Caco-2 (cell line): ENCODE measurements at regions not wholly inside any gene's neighbourhood (a gene's known extent, or its start where the extent isn't known, plus 50 kb on each side); places are given as distances from the start of the nearest gene placed in this dataset.

ENCODE experiments used
- BruUV-seq: library from RNA; stranded (reverse); fragments of 400-500 nt; replicated peaks from 2 replicates; lab custom pipeline; 2021; lab: Mats Ljungman, UMichigan
- CTCF ChIA-PET: fragments of 300-600 bp; sonication (Branson Sonifier 250); formaldehyde crosslinking; loops from one replicate; lab custom pipeline; 2022; ENCODE audit warnings: antibody characterized with exemption; lab: Charles Lee
- POLR2A ChIA-PET: fragments of 300-600 bp; sonication (Branson Sonifier 250); formaldehyde crosslinking; loops from one replicate; lab custom pipeline; 2022; ENCODE audit warnings: antibody characterized with exemption; lab: Charles Lee
- DNase-seq, 2 experiments: peaks; one replicate each; pipeline versions ENCODE4 v3.0.0 to v3.0.0-alpha.2; 2020 to 2022
- H3K27me3 ChIP-seq: replicated peaks from 2 replicates; pipeline ENCODE4 v1.6.0; 2011; ENCODE audit warnings: low read length; ENCODE audit not compliant: control insufficient read depth, insufficient read depth
- H3K36me3 ChIP-seq: 2 replicates; pipeline ENCODE4 v1.5.1; 2011; ENCODE audit warnings: low read length; ENCODE audit not compliant: control insufficient read depth, insufficient read depth
- H3K4me1 ChIP-seq: fragments of 250-450 bp; sonication (Bioruptor Pico); 2 replicates; pipeline ENCODE4 v1.5.1; 2020; ENCODE audit warnings: mild to moderate bottlenecking
- H3K4me3 ChIP-seq: 2 replicates; pipeline ENCODE4 v1.5.1; 2011; ENCODE audit warnings: low read depth, mild to moderate bottlenecking, control low read depth, low read length
- H3K9me3 ChIP-seq: fragments of 250-450 bp; sonication (Bioruptor Pico); 2 replicates; pipeline ENCODE4 v1.5.1; 2020; ENCODE audit warnings: mild to moderate bottlenecking, moderate library complexity
- H3K27ac Mint-ChIP-seq: one replicate; pipeline ENCODE4 v1.8.0; 2022; ENCODE audit warnings: mixed read lengths; ENCODE audit not compliant: unreplicated experiment
- H3K27me3 Mint-ChIP-seq: one replicate; pipeline ENCODE4 v1.8.0; 2022; ENCODE audit warnings: mixed read lengths; ENCODE audit not compliant: insufficient read depth, unreplicated experiment
- H3K36me3 Mint-ChIP-seq: one replicate; pipeline ENCODE4 v1.8.0; 2022; ENCODE audit warnings: mild to moderate bottlenecking, mixed read lengths; ENCODE audit not compliant: insufficient read depth, unreplicated experiment
- H3K4me1 Mint-ChIP-seq: one replicate; pipeline ENCODE4 v1.8.0; 2022; ENCODE audit warnings: low read depth, mixed read lengths; ENCODE audit not compliant: unreplicated experiment
- H3K4me3 Mint-ChIP-seq: one replicate; pipeline ENCODE4 v1.8.0; 2022; ENCODE audit warnings: mild to moderate bottlenecking, moderate library complexity, mixed read lengths; ENCODE audit not compliant: unreplicated experiment
- H3K9me3 Mint-ChIP-seq: one replicate; pipeline ENCODE4 v1.8.0; 2022; ENCODE audit warnings: mixed read lengths; ENCODE audit not compliant: unreplicated experiment
- CTCF ChIP-seq, 2 experiments: fragments of 200-600 bp in 1 of 2; IDR thresholded peaks; 1 replicate in 1 of 2; 2 replicates in 1 of 2; pipeline versions ENCODE4 v1.5.1 to v1.8.0; 2011 to 2022; ENCODE audit warnings: antibody characterized with exemption in 1 of 2, control low read depth in 1 of 2, inconsistent platforms in 1 of 2, low read depth in 1 of 2, low read length in 1 of 2, mild to moderate bottlenecking in 1 of 2, moderate library complexity in 1 of 2; ENCODE audit not compliant: insufficient read depth in 1 of 2, severe bottlenecking in 1 of 2, unreplicated experiment in 1 of 2
- intact Hi-C: fragments of 100-400 bp; cut with micrococcal nuclease; formaldehyde crosslinking; loops from one replicate; pipeline ENCODE4 v1.10.0; 2022; ENCODE audit not compliant: unreplicated experiment

- intact Hi-C loops, result loop anchor here (10.0 kb wide), 1 partner anchor 551 kb away; no protein-coding TSS in a partner anchor
- H3K27ac Mint-ChIP-seq, result no peak overlapping the region
- no peaks in the 10 kb centered on the region; the same call in 1 of the 2 replicates for H3K27me3 ChIP-seq
- CTCF ChIA-PET, result no interaction called here
- no TSS peak for BruUV-seq
- H3K36me3 ChIP-seq, result no peaks in the 10 kb centered on the region
- no peak for DNase-seq
- no peak overlapping the region for H3K4me3 Mint-ChIP-seq
- H3K4me1 ChIP-seq, result no peaks in the 10 kb centered on the region
- H3K36me3 Mint-ChIP-seq, result no peaks in the 10 kb centered on the region
- H3K4me1 Mint-ChIP-seq, result no peaks in the 10 kb centered on the region
- H3K4me3 ChIP-seq, result no peak overlapping the region
- TF ChIP-seq CTCF (IDR thresholded peaks at IDR 0.05; ENCODE audit: insufficient read depth in 1 of 2, low read depth in 1 of 2, low read length in 1 of 2, severe bottlenecking in 1 of 2, unreplicated experiment in 1 of 2), result no peak
- POLR2A ChIA-PET, result no interaction called here
- H3K9me3 Mint-ChIP-seq, result no peaks in the 10 kb centered on the region
- H3K9me3 ChIP-seq, result no peaks in the 10 kb centered on the region
- H3K27me3 Mint-ChIP-seq, result peaks cover 7% of the 10 kb centered on the region
These were observed 260.4 kb upstream of the VEPH1 start for GRCh38 chr3:157763644-157764043.

GRCh38 chr3:157759311-157759710 is 256.1 kb upstream of the VEPH1 start:
- H3K9me3 Mint-ChIP-seq, result no peaks in the 10 kb centered on the region
- TF ChIP-seq CTCF (IDR thresholded peaks at IDR 0.05; ENCODE audit: insufficient read depth in 1 of 2, low read depth in 1 of 2, low read length in 1 of 2, severe bottlenecking in 1 of 2, unreplicated experiment in 1 of 2), result no peak
- H3K9me3 ChIP-seq, result no peaks in the 10 kb centered on the region
- no peaks in the 10 kb centered on the region for H3K4me1 ChIP-seq
- H3K36me3 ChIP-seq, result no peaks in the 10 kb centered on the region
- CTCF ChIA-PET, result interaction anchor here (0.7 kb wide), 1 partner anchor 989 kb away, joined by 5 read pairs; no protein-coding TSS in a partner anchor
- BruUV-seq, result no TSS peak
- POLR2A ChIA-PET, result no interaction called here
- no peaks in the 10 kb centered on the region for H3K36me3 Mint-ChIP-seq
- no peaks in the 10 kb centered on the region for H3K4me1 Mint-ChIP-seq
- H3K4me3 ChIP-seq, result no peak overlapping the region
- DNase-seq, result no peak
- H3K27me3 ChIP-seq, result no peaks in the 10 kb centered on the region; the same call in 1 of the 2 replicates
- intact Hi-C loops, result no loop called here
- no peak overlapping the region for H3K4me3 Mint-ChIP-seq
- H3K27me3 Mint-ChIP-seq, result peaks cover 8% of the 10 kb centered on the region
- H3K27ac Mint-ChIP-seq, result no peak overlapping the region

- TF ChIP-seq CTCF (IDR thresholded peaks at IDR 0.05; ENCODE audit: insufficient read depth in 1 of 2, low read depth in 1 of 2, low read length in 1 of 2, severe bottlenecking in 1 of 2, unreplicated experiment in 1 of 2), result no peak
- H3K4me3 Mint-ChIP-seq, result no peak overlapping the region
These were observed 252.0 kb upstream of the VEPH1 start for GRCh38 chr3:157755233-157755632.

More at GRCh38 chr3:157755233-157755632, 252.0 kb upstream of the VEPH1 start:
- H3K4me1 Mint-ChIP-seq, result no peaks in the 10 kb centered on the region
- intact Hi-C loops, result no loop called here
- H3K36me3 Mint-ChIP-seq, result no peaks in the 10 kb centered on the region
- Histone ChIP-seq H3K36me3 (no peaks in the 10 kb centered on the region), H3K27me3 (no peaks in the 10 kb centered on the region; the same call in 1 of the 2 replicates), H3K4me1 (no peaks in the 10 kb centered on the region), H3K9me3 (no peaks in the 10 kb centered on the region; the same call in 1 of the 2 replicates), H3K4me3 (no peak overlapping the region)
- H3K9me3 Mint-ChIP-seq, result no peaks in the 10 kb centered on the region
- POLR2A ChIA-PET, result no interaction called here
- no peak overlapping the region for H3K27ac Mint-ChIP-seq
- DNase-seq, result no peak
- no TSS peak for BruUV-seq
- CTCF ChIA-PET, result interaction anchor here (0.7 kb wide), 1 partner anchor 1034 kb away, joined by 3 read pairs; no protein-coding TSS in a partner anchor
- peaks cover 7% of the 10 kb centered on the region for H3K27me3 Mint-ChIP-seq
